Vagina (tissue), 2 donors: ENCODE measurements at regions not wholly inside any gene's neighbourhood (a gene's known extent, or its start where the extent isn't known, plus 50 kb on each side); places are given as distances from the start of the nearest gene placed in this dataset.
"Not testable (repeated sequence)": the region's sequence is repeated elsewhere in the genome, so short reads cannot be mapped to it uniquely, and the experiment has no call there.

Source experiments
- DNase-seq, 2 donors: peaks; one replicate each; pipeline ENCODE4 v3.0.0-alpha.2; 2017; ENCODE audit errors: extremely low spot score in 2 of 2
- H3K27ac ChIP-seq: fragments of 200-600 bp; sonication (generic); one replicate; pipeline ENCODE4 v1.5.1; 2019
- H3K27me3 ChIP-seq: fragments of 200-600 bp; sonication (generic); one replicate; pipeline ENCODE4 v1.5.1; 2019
- H3K36me3 ChIP-seq, 2 donors: fragments of 200-600 bp; sonication (generic); one replicate each; pipeline ENCODE4 v1.5.1; 2017 to 2019
- H3K4me1 ChIP-seq: fragments of 200-600 bp; sonication (generic); one replicate; pipeline ENCODE4 v1.5.1; 2019
- H3K4me3 ChIP-seq, 2 donors: fragments of 200-600 bp; sonication (generic); 1 replicate in 1 of 2; 2 replicates in 1 of 2; pipeline ENCODE4 v1.5.1; 2016 to 2019
- H3K9me3 ChIP-seq: fragments of 200-600 bp; sonication (generic); one replicate; pipeline ENCODE4 v1.5.1; 2019
- POLR2A ChIP-seq, 2 donors: fragments of 450-650 bp; IDR thresholded peaks; one replicate each; pipeline ENCODE4 v1.6.1; 2017; ENCODE audit warnings: antibody characterized with exemption in 2 of 2, mild to moderate bottlenecking in 2 of 2, moderate library complexity in 2 of 2
- POLR2AphosphoS5 ChIP-seq, 2 donors: sonication (generic); formaldehyde crosslinking; IDR thresholded peaks; one replicate each; pipeline ENCODE4 v1.9.0; 2017; ENCODE audit warnings: antibody characterized with exemption in 2 of 2, mild to moderate bottlenecking in 2 of 2, low read depth in 1 of 2; ENCODE audit not compliant: insufficient read depth in 1 of 2
- intact Hi-C: fragments of 100-400 bp; cut with DNase I; formaldehyde crosslinking; loops from one replicate; pipeline ENCODE4 v1.15.1; 2023
- TF ChIP-seq, protein P1 (sequence below), 3 experiments: fragments of 450-650 bp in 2 of 3; fragments of 200-600 bp in 1 of 3; sonication (generic) in 1 of 3; IDR thresholded peaks; one replicate each; pipeline ENCODE4 v1.5.1; 2017 to 2019; ENCODE audit warnings: antibody characterized with exemption in 3 of 3, mild to moderate bottlenecking in 2 of 3, moderate library complexity in 2 of 3

DNA sequence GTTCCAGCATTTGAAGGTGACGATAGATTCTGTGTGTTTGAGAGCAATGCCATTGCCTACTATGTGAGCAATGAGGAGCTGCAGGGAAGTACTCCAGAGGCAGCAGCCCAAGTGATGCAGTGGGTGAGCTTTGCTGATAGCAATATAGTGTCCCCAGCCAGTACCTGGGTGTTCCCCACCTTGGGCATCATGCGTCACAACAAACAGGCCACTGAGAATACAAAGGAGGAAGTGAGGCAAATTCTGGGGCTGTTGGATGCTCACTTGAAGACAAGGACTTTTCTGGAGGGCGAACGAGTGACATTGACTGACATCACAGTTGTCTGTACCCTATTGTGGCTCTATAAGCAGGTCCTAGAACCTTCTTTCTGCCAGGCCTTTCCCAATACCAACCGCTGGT lies 142.0 kb downstream of the PLS3 start:
- DNase-seq = no peak
- intact Hi-C loops = no loop called here
- no peaks in the 10 kb centered on the region for H3K27me3 ChIP-seq
- no peaks in the 10 kb centered on the region for H3K9me3 ChIP-seq
- TF ChIP-seq POLR2AphosphoS5 (IDR thresholded peaks at IDR 0.05; ENCODE audit: insufficient read depth in 1 of 2, low read depth in 1 of 2) (no peak), POLR2A (IDR thresholded peaks at IDR 0.05) (no peak)
- TF ChIP-seq, protein P1, sequence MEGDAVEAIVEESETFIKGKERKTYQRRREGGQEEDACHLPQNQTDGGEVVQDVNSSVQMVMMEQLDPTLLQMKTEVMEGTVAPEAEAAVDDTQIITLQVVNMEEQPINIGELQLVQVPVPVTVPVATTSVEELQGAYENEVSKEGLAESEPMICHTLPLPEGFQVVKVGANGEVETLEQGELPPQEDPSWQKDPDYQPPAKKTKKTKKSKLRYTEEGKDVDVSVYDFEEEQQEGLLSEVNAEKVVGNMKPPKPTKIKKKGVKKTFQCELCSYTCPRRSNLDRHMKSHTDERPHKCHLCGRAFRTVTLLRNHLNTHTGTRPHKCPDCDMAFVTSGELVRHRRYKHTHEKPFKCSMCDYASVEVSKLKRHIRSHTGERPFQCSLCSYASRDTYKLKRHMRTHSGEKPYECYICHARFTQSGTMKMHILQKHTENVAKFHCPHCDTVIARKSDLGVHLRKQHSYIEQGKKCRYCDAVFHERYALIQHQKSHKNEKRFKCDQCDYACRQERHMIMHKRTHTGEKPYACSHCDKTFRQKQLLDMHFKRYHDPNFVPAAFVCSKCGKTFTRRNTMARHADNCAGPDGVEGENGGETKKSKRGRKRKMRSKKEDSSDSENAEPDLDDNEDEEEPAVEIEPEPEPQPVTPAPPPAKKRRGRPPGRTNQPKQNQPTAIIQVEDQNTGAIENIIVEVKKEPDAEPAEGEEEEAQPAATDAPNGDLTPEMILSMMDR (IDR thresholded peaks at IDR 0.05) = no peak
- H3K36me3 ChIP-seq = no peaks in the 10 kb centered on the region
- no peak overlapping the region for H3K27ac ChIP-seq
- H3K4me3 ChIP-seq = no peak overlapping the region
- H3K4me1 ChIP-seq = no peaks in the 10 kb centered on the region

DNA sequence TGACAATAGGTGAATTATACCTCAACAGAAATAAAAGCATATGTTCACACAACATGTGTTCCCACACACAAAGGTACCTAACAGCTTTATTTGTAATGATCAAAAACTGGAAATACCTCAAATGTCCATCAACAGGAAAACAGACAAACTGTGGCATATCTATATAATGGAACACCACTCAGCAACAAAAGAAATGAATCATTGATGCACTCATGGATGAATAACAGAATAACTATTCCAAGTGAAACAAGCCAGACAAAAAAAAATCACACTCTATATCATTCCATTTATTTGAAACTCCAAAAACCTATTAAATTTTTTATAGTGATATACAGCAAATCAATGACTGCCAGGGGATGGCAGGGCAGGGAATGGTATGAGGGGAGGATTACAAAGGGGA lies 148.1 kb downstream of the PLS3 start:
- intact Hi-C loops = no loop called here
- H3K4me3 ChIP-seq = no peak overlapping the region
- H3K4me1 ChIP-seq = no peaks in the 10 kb centered on the region
- H3K27me3 ChIP-seq = no peaks in the 10 kb centered on the region
- no peaks in the 10 kb centered on the region for H3K9me3 ChIP-seq
- H3K27ac ChIP-seq = no peak overlapping the region
- H3K36me3 ChIP-seq = no peaks in the 10 kb centered on the region
- DNase-seq = no peak
- no peak for TF ChIP-seq POLR2A (IDR thresholded peaks at IDR 0.05)
- TF ChIP-seq POLR2AphosphoS5 (IDR thresholded peaks at IDR 0.05; ENCODE audit: insufficient read depth in 1 of 2, low read depth in 1 of 2) = no peak
- TF ChIP-seq, protein P1 (IDR thresholded peaks at IDR 0.05) = no peak

DNA sequence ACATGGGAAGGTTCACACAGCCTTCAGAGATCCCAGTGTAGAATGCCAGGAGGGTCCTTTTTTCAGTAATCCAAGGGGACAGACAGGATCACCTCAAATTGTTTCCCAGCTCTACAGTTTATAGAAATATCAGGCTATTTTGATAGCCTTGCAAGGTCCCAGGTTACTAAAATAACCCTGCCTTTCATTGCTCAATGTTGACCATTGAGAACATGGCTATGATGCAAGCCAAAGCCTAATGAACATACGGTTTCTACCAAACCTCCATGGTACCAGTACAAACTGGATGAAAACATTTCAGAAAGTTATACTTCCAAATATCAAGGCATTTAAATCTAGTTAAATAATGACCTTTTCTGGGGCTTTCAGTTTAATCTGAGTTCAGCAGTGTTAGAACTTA lies 151.5 kb downstream of the PLS3 start:
- DNase-seq = no peak

DNA sequence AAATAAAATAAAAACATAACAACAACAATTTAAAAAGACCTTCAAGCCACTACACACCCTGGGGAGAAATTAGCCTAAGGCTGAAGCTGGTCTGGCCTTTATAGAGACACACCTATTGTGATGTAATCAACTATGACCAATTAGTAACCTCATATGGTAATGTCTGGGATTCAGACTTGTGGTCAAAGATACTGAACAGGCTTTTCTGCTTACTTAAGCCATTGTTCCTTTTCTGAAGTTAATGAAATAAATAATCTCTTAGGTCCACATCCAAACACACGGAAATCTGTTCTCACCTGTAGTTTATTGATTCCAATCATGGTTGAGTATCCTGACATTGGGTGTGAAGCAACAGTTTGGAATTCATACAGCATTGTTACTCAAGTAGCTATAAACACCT lies 152.5 kb downstream of the PLS3 start:
- H3K27ac ChIP-seq = no peak overlapping the region
- no peaks in the 10 kb centered on the region for H3K36me3 ChIP-seq
- TF ChIP-seq POLR2AphosphoS5 (IDR thresholded peaks at IDR 0.05; ENCODE audit: insufficient read depth in 1 of 2, low read depth in 1 of 2) = no peak
- no peak overlapping the region for H3K4me3 ChIP-seq
- no peaks in the 10 kb centered on the region for H3K4me1 ChIP-seq
- no peaks in the 10 kb centered on the region for H3K9me3 ChIP-seq
- intact Hi-C loops = no loop called here
- DNase-seq = no peak
- H3K27me3 ChIP-seq = no peaks in the 10 kb centered on the region

More for the DNA sequence above, 151.5 kb downstream of the PLS3 start:
- no peaks in the 10 kb centered on the region for H3K9me3 ChIP-seq
- H3K4me3 ChIP-seq = no peak overlapping the region
- no peak overlapping the region for H3K27ac ChIP-seq
- TF ChIP-seq POLR2A (IDR thresholded peaks at IDR 0.05) = no peak
- TF ChIP-seq, protein P1 (IDR thresholded peaks at IDR 0.05) = no peak
- TF ChIP-seq POLR2AphosphoS5 (IDR thresholded peaks at IDR 0.05; ENCODE audit: insufficient read depth in 1 of 2, low read depth in 1 of 2) = no peak
- no peaks in the 10 kb centered on the region for H3K4me1 ChIP-seq
- H3K36me3 ChIP-seq = no peaks in the 10 kb centered on the region
- H3K27me3 ChIP-seq = no peaks in the 10 kb centered on the region
- intact Hi-C loops = no loop called here

DNA sequence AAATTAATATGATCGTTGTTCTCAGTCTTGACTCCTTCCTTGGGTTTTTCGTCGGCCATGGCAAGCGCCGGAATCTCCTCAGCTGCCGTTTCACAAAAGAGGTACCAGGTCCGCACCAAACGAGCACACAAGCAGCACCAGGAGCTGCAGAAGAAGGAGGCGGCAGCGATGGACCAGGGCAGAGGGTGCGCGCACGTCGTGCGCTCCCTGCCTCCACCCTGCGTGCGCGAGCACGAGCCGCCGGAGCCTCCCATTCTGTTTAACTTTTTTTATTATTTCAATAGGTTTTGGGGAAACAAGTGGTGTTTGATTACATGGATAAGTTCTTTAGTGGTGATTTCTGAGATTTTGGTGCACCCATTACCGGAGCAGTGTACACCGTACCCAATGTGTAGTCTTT lies 158.2 kb downstream of the PLS3 start:
- Histone ChIP-seq H3K36me3 (no peaks in the 10 kb centered on the region), H3K9me3 (no peaks in the 10 kb centered on the region), H3K27me3 (no peaks in the 10 kb centered on the region), H3K27ac (no peak overlapping the region), H3K4me3 (no peak overlapping the region), H3K4me1 (no peaks in the 10 kb centered on the region)
- intact Hi-C loops = no loop called here
- DNase-seq = no peak
- TF ChIP-seq POLR2A (IDR thresholded peaks at IDR 0.05) = no peak
- TF ChIP-seq POLR2AphosphoS5 (IDR thresholded peaks at IDR 0.05; ENCODE audit: insufficient read depth in 1 of 2, low read depth in 1 of 2) = no peak
- TF ChIP-seq, protein P1 (IDR thresholded peaks at IDR 0.05) = no peak

DNA sequence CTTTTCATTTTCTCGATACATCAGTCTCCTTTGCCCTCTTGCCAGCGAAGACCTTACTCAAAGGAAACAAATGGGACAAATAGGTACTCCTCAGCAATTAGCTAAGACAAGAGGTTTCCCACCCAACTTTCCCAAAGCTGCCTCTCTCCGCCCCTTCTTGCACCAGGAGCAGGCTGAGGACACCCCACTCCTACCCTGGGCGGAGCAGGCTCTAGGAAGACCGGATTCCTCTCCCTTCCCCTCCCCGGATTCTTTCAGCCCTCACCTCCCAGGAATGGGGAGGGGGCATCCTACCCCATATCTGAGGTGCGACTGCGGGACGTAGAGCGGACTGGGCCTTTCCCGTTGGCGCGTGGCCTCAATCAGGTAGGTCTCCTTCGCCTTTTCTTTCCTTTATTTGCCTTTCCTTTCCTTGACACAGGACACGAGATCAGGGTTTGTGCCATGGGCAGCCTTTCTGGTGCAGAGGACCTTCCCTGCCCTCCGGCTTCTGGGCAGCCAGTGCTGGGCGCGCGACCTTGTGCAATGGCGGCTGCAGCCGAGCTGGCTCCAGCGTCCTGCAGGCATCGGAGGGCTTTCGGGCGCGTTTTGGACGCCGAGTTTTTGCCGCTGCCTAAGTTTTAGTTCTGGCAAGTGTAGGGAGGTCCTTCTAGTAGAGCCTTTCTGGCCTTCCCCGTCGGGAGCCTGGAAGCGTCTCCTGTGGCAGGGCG lies 161.9 kb downstream of the PLS3 start:
- H3K4me1 ChIP-seq, H3K27me3 ChIP-seq, H3K36me3 ChIP-seq, H3K9me3 ChIP-seq, H3K4me3 ChIP-seq, DNase-seq, intact Hi-C loops, H3K27ac ChIP-seq: not testable (repeated sequence)

DNA sequence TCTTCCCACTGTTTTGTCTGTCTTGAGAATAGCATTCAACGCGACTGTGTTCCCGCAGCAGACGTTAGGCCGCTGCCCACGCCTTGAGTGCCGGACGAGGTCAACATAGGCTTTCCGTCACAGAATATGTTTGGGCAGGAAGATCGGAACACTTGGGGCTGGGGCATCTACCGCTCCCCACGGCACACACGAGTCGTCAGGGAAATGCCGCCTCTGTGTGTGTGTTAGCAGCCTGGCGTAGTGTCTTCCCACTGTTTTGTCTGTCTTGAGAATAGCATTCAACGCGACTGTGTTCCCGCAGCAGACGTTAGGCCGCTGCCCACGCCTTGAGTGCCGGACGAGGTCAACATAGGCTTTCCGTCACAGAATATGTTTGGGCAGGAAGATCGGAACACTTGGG lies 164.4 kb downstream of the PLS3 start:
- H3K27me3 ChIP-seq, H3K4me1 ChIP-seq, H3K9me3 ChIP-seq, H3K4me3 ChIP-seq, intact Hi-C loops, DNase-seq, H3K36me3 ChIP-seq, H3K27ac ChIP-seq: not testable (repeated sequence)
